Thymus (tissue), 11 donors: ENCODE measurements at regions not wholly inside any gene's neighbourhood (a gene's known extent, or its start where the extent isn't known, plus 50 kb on each side); places are given as distances from the start of the nearest gene placed in this dataset.
"Not testable (repeated sequence)": the region's sequence is repeated elsewhere in the genome, so short reads cannot be mapped to it uniquely, and the experiment has no call there.

Experiments
- DNase-seq, 9 donors: peaks; one replicate each; pipeline ENCODE4 v3.0.0-alpha.2; 2013; ENCODE audit warnings: low spot score in 9 of 9, low read depth in 6 of 9, missing footprints in 1 of 9
- H3K27ac ChIP-seq, 2 donors: one replicate each; pipeline ENCODE4 v1.5.1; 2013; ENCODE audit warnings: control low read depth in 1 of 2, low read depth in 1 of 2, low read length in 1 of 2, mild to moderate bottlenecking in 1 of 2, moderate library complexity in 1 of 2
- H3K27me3 ChIP-seq, 2 donors: one replicate each; pipeline ENCODE4 v1.5.1; 2013; ENCODE audit warnings: low read length in 1 of 2; ENCODE audit not compliant: control insufficient read depth in 2 of 2, insufficient read depth in 1 of 2
- H3K36me3 ChIP-seq, 2 donors: one replicate each; pipeline ENCODE4 v1.5.1; 2013; ENCODE audit warnings: low read length in 1 of 2, mild to moderate bottlenecking in 1 of 2, moderate library complexity in 1 of 2; ENCODE audit not compliant: control insufficient read depth in 2 of 2, insufficient read depth in 2 of 2
- H3K4me1 ChIP-seq, 2 donors: one replicate each; pipeline ENCODE4 v1.5.1; 2013; ENCODE audit warnings: low read length in 2 of 2; ENCODE audit not compliant: control insufficient read depth in 2 of 2, insufficient read depth in 2 of 2
- H3K4me3 ChIP-seq, 2 donors: one replicate each; pipeline ENCODE4 v1.5.1; 2013; ENCODE audit warnings: low read length in 2 of 2, control low read depth in 1 of 2, mild to moderate bottlenecking in 1 of 2
- H3K9me3 ChIP-seq, 2 donors: one replicate each; pipeline ENCODE4 v1.5.1; 2013; ENCODE audit warnings: low read length in 1 of 2, mild to moderate bottlenecking in 1 of 2; ENCODE audit not compliant: control insufficient read depth in 2 of 2, insufficient read depth in 1 of 2
- WGBS: extraction: QIAGEN DNeasy Blood & Tissue Kit; methylation state at CpG from one replicate; pipeline ENCODE4 v1.1.7; 2013; 5-methylcytosine and 5-hydroxymethylcytosine counted together
- donor health status: healthy.

DNA sequence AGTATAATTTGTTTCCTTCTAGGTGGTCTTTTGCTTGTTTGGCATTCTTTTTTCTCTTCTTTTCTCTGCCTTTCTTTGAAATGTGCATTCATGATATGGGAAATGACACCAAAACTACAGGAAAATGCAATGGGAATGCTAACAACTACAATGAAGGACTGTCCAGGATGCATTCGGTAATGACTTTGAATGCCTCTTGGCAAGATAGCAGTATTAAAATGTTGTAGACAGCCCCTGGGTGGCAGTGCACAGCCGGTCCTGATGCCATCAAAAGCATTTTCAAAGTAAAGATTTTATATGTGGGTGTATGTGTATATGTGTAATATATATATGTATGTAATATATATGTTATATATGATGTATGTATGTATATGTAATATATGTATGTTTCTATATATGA is 218.8 kb upstream of the MMS22L start:
- H3K36me3 ChIP-seq: no peaks in the 10 kb centered on the region
- H3K4me3 ChIP-seq: no peak overlapping the region
- WGBS: 70% methylated on average over 2 of the region's 2 CpGs
- no peak overlapping the region for H3K27ac ChIP-seq
- no peaks in the 10 kb centered on the region for H3K4me1 ChIP-seq
- H3K27me3 ChIP-seq: no peaks in the 10 kb centered on the region
- no peaks in the 10 kb centered on the region for H3K9me3 ChIP-seq
- DNase-seq: no peak

DNA sequence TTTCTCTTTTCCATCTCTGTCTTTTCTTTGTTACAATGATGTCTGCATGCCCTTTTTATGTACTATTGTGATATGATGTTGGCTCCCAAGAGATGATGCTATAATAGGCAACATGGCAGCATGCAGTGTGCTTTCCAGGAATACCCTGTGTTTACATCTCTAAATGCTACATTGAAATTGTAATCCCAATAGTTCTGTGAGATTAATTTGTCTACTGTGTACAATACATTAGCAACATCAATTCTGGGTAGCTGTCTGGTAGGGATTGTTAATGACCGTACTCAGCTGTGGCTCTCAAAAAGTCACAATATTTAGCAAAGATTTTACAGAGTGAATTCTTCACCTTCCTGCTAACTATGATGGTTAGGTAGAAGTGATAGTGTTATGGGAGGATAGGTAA is 225.6 kb upstream of the MMS22L start:
- WGBS: 96% methylated on average over 1 of the region's 1 CpG
- Histone ChIP-seq H3K36me3 (no peaks in the 10 kb centered on the region), H3K4me1 (no peaks in the 10 kb centered on the region), H3K27ac (no peak overlapping the region), H3K27me3 (no peaks in the 10 kb centered on the region), H3K9me3 (no peaks in the 10 kb centered on the region), H3K4me3 (no peak overlapping the region)
- DNase-seq: no peak

DNA sequence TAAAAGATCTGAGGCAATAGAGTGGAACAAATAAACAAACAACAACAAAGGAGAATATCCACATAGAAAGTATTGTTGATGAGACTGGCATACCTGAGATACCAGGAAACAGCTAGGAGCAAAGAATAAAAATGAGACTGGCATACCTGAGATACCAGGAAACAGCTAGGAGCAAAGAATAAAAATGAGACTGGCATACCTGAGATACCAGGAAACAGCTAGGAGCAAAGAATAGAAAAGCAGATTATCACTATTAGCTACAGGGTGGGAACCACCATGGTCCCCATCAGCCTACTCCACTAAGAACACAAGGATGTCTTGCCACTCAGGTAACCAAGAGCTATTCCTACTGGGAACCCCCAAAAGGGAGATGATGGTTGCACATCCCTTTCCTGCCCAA is 230.2 kb upstream of the MMS22L start:
- H3K4me1 ChIP-seq, H3K4me3 ChIP-seq, H3K9me3 ChIP-seq, H3K27ac ChIP-seq, H3K36me3 ChIP-seq, H3K27me3 ChIP-seq, DNase-seq: not testable (repeated sequence)

DNA sequence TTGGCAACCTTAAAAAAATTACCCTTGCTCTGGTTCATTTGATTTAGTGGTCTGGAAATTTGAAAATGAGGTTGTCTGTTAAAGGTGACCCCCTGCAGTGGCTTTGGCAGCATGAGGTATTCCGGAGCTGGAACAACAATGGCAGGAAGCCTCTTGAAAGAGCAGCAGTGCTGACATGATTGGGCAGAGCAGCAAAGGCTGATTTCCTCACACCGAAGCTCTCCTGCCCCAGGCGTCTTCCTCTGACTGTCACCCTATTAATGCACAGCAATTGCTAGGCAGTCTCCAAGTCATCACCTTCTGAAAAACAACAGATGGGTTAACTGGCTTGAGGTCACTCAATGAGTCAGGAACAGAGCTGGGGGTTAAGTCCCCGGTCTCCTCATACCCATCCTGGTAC is 241.8 kb upstream of the MMS22L start:
- H3K27ac ChIP-seq: no peak overlapping the region
- H3K27me3 ChIP-seq: no peaks in the 10 kb centered on the region
- H3K4me3 ChIP-seq: no peak overlapping the region
- no peaks in the 10 kb centered on the region for H3K36me3 ChIP-seq
- no peak for DNase-seq
- WGBS: 24% methylated on average over 4 of the region's 4 CpGs
- no peaks in the 10 kb centered on the region for H3K9me3 ChIP-seq
- H3K4me1 ChIP-seq: no peaks in the 10 kb centered on the region

DNA sequence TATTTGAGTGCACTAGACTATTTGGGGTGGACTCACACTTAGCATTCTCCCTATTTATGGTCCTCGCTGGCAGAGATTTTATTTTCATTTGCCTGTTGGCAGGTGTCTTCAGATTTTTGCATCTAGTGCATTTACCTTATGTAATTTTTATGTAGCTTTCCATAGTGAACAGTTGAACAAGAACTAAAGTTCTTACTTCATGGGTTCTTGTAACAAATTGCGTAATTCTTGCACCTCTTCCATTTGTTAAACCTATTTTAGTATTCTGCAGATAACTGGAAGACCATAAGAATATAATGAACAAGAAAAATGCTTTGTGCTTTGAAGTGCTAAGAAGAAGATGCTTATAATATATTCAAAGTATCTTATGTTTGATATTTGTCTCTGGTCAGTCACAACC is 252.8 kb upstream of the MMS22L start:
- H3K9me3 ChIP-seq: no peaks in the 10 kb centered on the region
- no peak overlapping the region for H3K27ac ChIP-seq
- no peaks in the 10 kb centered on the region for H3K36me3 ChIP-seq
- 92% methylated on average over 2 of the region's 2 CpGs for WGBS
- no peaks in the 10 kb centered on the region for H3K27me3 ChIP-seq
- H3K4me3 ChIP-seq: no peak overlapping the region
- DNase-seq: no peak
- no peaks in the 10 kb centered on the region for H3K4me1 ChIP-seq

DNA sequence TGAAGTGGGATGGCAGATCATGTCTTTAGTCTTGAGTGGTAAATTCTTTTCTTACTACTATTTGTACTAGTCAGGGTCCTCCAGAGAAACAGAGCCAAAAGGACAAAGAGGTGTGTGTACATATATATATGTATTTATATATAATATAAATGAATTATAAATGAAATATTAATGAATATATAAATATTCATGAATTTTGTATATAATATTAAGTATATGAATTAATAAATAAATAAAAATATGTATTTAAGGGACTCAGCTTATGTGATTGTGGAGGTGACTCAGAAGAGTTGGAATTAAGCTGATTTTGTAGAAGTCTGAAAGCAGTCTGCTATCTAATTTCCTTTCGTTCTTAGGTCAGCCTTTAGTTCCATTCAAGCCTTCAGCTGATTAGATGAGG is 265.3 kb upstream of the MMS22L start:
- 92% methylated on average over 1 of the region's 1 CpG for WGBS
- no peak for DNase-seq
- H3K4me1 ChIP-seq: no peaks in the 10 kb centered on the region
- no peaks in the 10 kb centered on the region for H3K27me3 ChIP-seq
- H3K36me3 ChIP-seq: no peaks in the 10 kb centered on the region
- no peaks in the 10 kb centered on the region for H3K9me3 ChIP-seq
- no peak overlapping the region for H3K4me3 ChIP-seq
- H3K27ac ChIP-seq: no peak overlapping the region

DNA sequence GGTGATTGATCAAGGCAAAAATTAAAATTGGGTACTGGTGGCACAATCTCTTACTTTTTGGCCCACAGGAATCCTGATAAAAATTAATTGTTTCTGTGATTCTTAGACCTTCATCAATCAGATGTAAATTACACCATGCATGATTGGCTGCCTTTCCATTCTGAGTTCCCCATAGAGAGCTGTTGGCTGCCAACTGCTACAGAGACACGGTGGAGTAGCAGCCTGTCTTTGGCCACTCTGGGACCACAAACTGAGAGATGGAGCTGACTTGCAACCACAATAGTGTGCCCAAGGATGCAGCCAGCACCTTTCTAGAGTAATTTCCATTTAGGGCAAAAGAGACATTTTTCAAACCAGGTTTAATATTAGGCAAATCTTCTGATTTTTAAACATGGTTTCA is 274.3 kb upstream of the MMS22L start:
- no peak overlapping the region for H3K4me3 ChIP-seq
- no peak for DNase-seq
- no peak overlapping the region for H3K27ac ChIP-seq
- WGBS: 39% methylated on average over 1 of the region's 1 CpG
- no peaks in the 10 kb centered on the region for H3K9me3 ChIP-seq
- no peaks in the 10 kb centered on the region for H3K4me1 ChIP-seq
- H3K36me3 ChIP-seq: no peaks in the 10 kb centered on the region
- no peaks in the 10 kb centered on the region for H3K27me3 ChIP-seq

DNA sequence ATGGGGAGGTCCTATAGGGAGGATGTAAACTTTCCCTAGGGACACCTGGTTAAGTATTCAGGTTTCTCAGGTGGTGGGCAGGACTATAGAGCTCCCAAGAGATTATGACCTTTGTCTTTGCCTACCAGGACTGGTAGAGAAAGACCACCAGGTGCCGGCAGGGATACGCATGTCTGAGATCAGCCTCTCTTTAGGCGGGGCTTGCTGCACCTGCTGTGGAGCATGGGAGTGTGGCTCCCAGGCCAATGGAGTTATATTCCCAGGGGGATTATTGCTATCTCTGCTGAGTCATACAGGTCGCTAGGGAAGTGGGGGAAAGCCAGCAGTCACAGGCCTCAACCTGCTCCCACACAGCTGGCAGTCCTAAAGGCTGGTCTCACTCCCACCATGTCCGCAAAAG is 280.5 kb upstream of the MMS22L start:
- H3K4me3 ChIP-seq: no peak overlapping the region
- WGBS: 88% methylated on average over 5 of the region's 5 CpGs
- H3K27me3 ChIP-seq: no peaks in the 10 kb centered on the region
- no peak for DNase-seq
- H3K4me1 ChIP-seq: no peaks in the 10 kb centered on the region
- no peak overlapping the region for H3K27ac ChIP-seq
- no peaks in the 10 kb centered on the region for H3K36me3 ChIP-seq
- H3K9me3 ChIP-seq: no peaks in the 10 kb centered on the region

DNA sequence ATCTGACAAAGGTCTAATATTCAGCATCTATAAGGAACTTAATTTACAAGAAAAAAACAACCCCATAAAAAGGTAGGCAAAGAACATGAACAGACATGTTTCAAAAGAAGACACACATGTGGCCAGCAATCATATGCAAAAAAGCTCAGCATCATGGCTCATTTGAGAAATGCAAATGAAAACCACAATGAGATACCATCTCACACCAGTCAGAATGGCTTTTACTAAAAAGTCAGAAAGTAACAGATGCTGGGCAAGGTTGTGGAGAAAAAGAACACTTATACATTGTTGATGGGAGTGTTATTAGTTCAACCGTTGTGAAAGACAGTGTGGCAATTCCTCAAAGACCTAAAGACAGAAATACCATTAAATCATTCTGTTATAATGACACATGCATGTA is 289.9 kb upstream of the MMS22L start:
- Histone ChIP-seq H3K9me3 (no peaks in the 10 kb centered on the region), H3K4me3 (no peak overlapping the region), H3K27me3 (no peaks in the 10 kb centered on the region), H3K4me1 (no peaks in the 10 kb centered on the region), H3K27ac (no peak overlapping the region), H3K36me3 (no peaks in the 10 kb centered on the region)
- WGBS: 87% methylated on average over 1 of the region's 1 CpG
- no peak for DNase-seq

DNA sequence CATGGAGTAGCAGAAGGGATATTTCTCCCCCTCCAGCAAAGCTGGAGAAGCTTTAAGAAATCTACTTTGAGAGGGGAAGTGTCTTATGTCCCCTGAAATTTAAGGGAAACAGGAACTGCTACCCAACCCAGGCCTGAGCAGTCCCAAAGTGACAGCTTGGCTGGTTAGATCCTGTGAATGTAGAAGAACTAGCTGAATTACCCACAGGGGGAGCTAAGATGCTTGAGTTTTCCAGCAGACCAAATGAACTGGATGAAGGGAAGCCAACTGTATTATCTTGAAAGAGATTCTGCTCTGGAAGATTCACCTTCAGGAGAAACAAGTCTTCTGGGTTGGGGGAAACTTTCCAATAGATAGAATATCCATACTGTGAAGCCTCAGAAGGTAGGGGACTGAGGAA is 303.3 kb upstream of the MMS22L start:
- no peak overlapping the region for H3K27ac ChIP-seq
- DNase-seq: no peak
- H3K4me3 ChIP-seq: no peak overlapping the region
- H3K36me3 ChIP-seq: no peaks in the 10 kb centered on the region
- H3K4me1 ChIP-seq: no peaks in the 10 kb centered on the region
- no peaks in the 10 kb centered on the region for H3K9me3 ChIP-seq
- no peaks in the 10 kb centered on the region for H3K27me3 ChIP-seq
